Endothelial cell of umbilical vein (primary cell): ENCODE measurements at regions not wholly inside any gene's neighbourhood (a gene's known extent, or its start where the extent isn't known, plus 50 kb on each side); places are given as distances from the start of the nearest gene placed in this dataset.

Experiments used
- BruUV-seq: library from RNA; stranded (reverse); fragments of 400-500 nt; replicated peaks from 2 replicates; lab custom pipeline; 2021; lab: Mats Ljungman, UMichigan
- CTCF ChIA-PET: fragments of 300-600, 350-600 bp; sonication (Branson Sonifier 250); formaldehyde crosslinking; loops from one replicate; lab custom pipeline; 2021; ENCODE audit warnings: antibody characterized with exemption, inconsistent platforms; lab: Charles Lee
- POLR2A ChIA-PET: fragments of 300-600, 350-600 bp; sonication (Branson Sonifier 250); formaldehyde crosslinking; loops from one replicate; lab custom pipeline; 2021; ENCODE audit warnings: antibody characterized with exemption, inconsistent platforms; lab: Charles Lee
- DNase-seq: peaks from one replicate; pipeline ENCODE4 v3.0.0-alpha.2; 2011; ENCODE audit warnings: low read depth, low spot score
- FAIRE-seq: peaks from 2 replicates; lab custom pipeline; 2011; peaks lifted over from hg19 to GRCh38; lab: Jason Lieb, UNC
- H2AFZ ChIP-seq: 2 replicates; pipeline ENCODE4 v1.6.0; 2012; ENCODE audit warnings: low read depth, low read length, control low read depth, inconsistent platforms
- H3K27ac ChIP-seq: 2 replicates; pipeline ENCODE4 v1.5.1; 2011; ENCODE audit warnings: low read depth, mild to moderate bottlenecking, control low read depth, low read length, moderate library complexity; ENCODE audit not compliant: insufficient read depth
- H3K27me3 ChIP-seq, 2 experiments: 2 replicates each; pipeline versions ENCODE4 v1.6.0 to v1.6.1; 2011; ENCODE audit warnings: low read length in 2 of 2, mixed read lengths in 1 of 2; ENCODE audit not compliant: control insufficient read depth in 2 of 2, insufficient read depth in 2 of 2
- H3K36me3 ChIP-seq, 2 experiments: 2 replicates in 1 of 2; 3 replicates in 1 of 2; pipeline ENCODE4 v1.5.1; 2011; ENCODE audit warnings: low read length in 2 of 2, mild to moderate bottlenecking in 1 of 2, moderate library complexity in 1 of 2; ENCODE audit not compliant: control insufficient read depth in 2 of 2, insufficient read depth in 2 of 2; ENCODE audit errors: extremely low read depth in 1 of 2
- H3K4me1 ChIP-seq: 3 replicates; pipeline ENCODE4 v1.5.1; 2011; ENCODE audit warnings: mild to moderate bottlenecking, low read length; ENCODE audit not compliant: control insufficient read depth, insufficient read depth; ENCODE audit errors: extremely low read depth
- H3K4me2 ChIP-seq: 2 replicates; pipeline ENCODE4 v1.6.1; 2011; ENCODE audit warnings: low read length, control low read depth, mixed read lengths; ENCODE audit not compliant: insufficient read depth
- H3K4me3 ChIP-seq, 3 experiments: fragments of 200-600 bp in 1 of 3; sonication (generic), shearing (Covaris generic) in 1 of 3; replicated peaks in 1 of 3; 2 replicates each; pipeline ENCODE4 v1.5.1; 2011 to 2016; ENCODE audit warnings: control low read depth in 3 of 3, low read length in 3 of 3, mild to moderate bottlenecking in 2 of 3, inconsistent platforms in 1 of 3, low read depth in 1 of 3, moderate library complexity in 1 of 3; ENCODE audit not compliant: insufficient read depth in 1 of 3
- H3K79me2 ChIP-seq: 2 replicates; pipeline ENCODE4 v1.6.0; 2012; ENCODE audit warnings: low read length, inconsistent platforms; ENCODE audit not compliant: control insufficient read depth, insufficient read depth
- H3K9ac ChIP-seq: replicated peaks from 2 replicates; pipeline ENCODE3; 2011; ENCODE audit warnings: low read length, control low read depth; ENCODE audit not compliant: insufficient read depth; ENCODE audit errors: extremely low read depth
- H3K9me1 ChIP-seq: replicated peaks from 3 replicates; pipeline ENCODE4 v1.6.0; 2011; ENCODE audit warnings: mild to moderate bottlenecking, low read length; ENCODE audit not compliant: control insufficient read depth, insufficient read depth; ENCODE audit errors: extremely low read depth
- H3K9me3 ChIP-seq: replicated peaks from 2 replicates; pipeline ENCODE4 v1.5.1; 2012; ENCODE audit warnings: low read length, inconsistent platforms; ENCODE audit not compliant: control insufficient read depth, insufficient read depth
- H4K20me1 ChIP-seq: replicated peaks from 2 replicates; pipeline ENCODE3; 2011; ENCODE audit warnings: mild to moderate bottlenecking, low read length; ENCODE audit not compliant: control insufficient read depth, insufficient read depth; ENCODE audit errors: extremely low read depth
- EZH2 ChIP-seq: IDR thresholded peaks from 2 replicates; pipeline ENCODE4 v1.6.1; 2012; ENCODE audit warnings: borderline replicate concordance, low read depth, mild to moderate bottlenecking, moderate library complexity, low read length, inconsistent platforms; ENCODE audit not compliant: severe bottlenecking
- FOS ChIP-seq: IDR thresholded peaks from 2 replicates; pipeline ENCODE4 v1.6.1; 2011; ENCODE audit warnings: mild to moderate bottlenecking, low read length, moderate library complexity, borderline replicate concordance; ENCODE audit not compliant: insufficient read depth
- GATA2 ChIP-seq: IDR thresholded peaks from 2 replicates; pipeline ENCODE4 v1.7.0; 2011; ENCODE audit warnings: low read depth, mild to moderate bottlenecking, moderate library complexity, mixed read lengths, low read length; ENCODE audit not compliant: insufficient read length, insufficient read depth
- JUN ChIP-seq: IDR thresholded peaks from 2 replicates; pipeline ENCODE4 v1.6.1; 2011; ENCODE audit warnings: borderline replicate concordance, low read depth; ENCODE audit not compliant: insufficient read length, insufficient read depth
- MYC ChIP-seq: IDR thresholded peaks from one replicate; pipeline ENCODE4 v1.6.1; 2011; ENCODE audit warnings: mild to moderate bottlenecking, low read depth, low read length
- POLR2A ChIP-seq: IDR thresholded peaks from 2 replicates; pipeline ENCODE4 v1.6.1; 2012; ENCODE audit warnings: low read depth, mild to moderate bottlenecking, control low read depth, low read length
- POLR2AphosphoS5 ChIP-seq: IDR thresholded peaks from 2 replicates; pipeline ENCODE4 v1.6.1; 2012; ENCODE audit warnings: low read depth, mild to moderate bottlenecking, control low read depth, low read length, moderate library complexity; ENCODE audit not compliant: insufficient read depth
- dilution Hi-C: fragments of 300-500 bp; cut with MboI; formaldehyde crosslinking; loops from one replicate; pipeline ENCODE4 v1.15.0; 2019; ENCODE audit warnings: low sequenced_read_pairs; ENCODE audit not compliant: extremely low pct_ligation_motif_present
- intact Hi-C: fragments of 100-400 bp; cut with micrococcal nuclease; formaldehyde crosslinking; loops from one replicate; pipeline ENCODE4 v1.10.0; 2022
- TF ChIP-seq, protein P1 (sequence below), 2 donors: IDR thresholded peaks; 1 replicate in 1 of 2; 2 replicates in 1 of 2; pipeline ENCODE4 v1.5.1; 2011; ENCODE audit warnings: low read length in 2 of 2, mild to moderate bottlenecking in 2 of 2, moderate library complexity in 2 of 2, control low read depth in 1 of 2, inconsistent platforms in 1 of 2, low read depth in 1 of 2; ENCODE audit not compliant: insufficient read depth in 1 of 2; ENCODE audit errors: extremely low read depth in 1 of 2
- TF ChIP-seq, protein P2 (sequence below): IDR thresholded peaks from 2 replicates; pipeline ENCODE4 v1.6.1; 2011; ENCODE audit not compliant: insufficient read depth, insufficient read length

GRCh38 chr6:139648430-139649000, 274.1 kb upstream of the CITED2 start:
- no peak overlapping the region for H3K4me3 ChIP-seq
- H3K9me3 ChIP-seq: no peaks in the 10 kb centered on the region
- TF ChIP-seq MYC (no peak), FOS (no peak), EZH2 (no peak), JUN (no peak)
- TF ChIP-seq, protein P1, sequence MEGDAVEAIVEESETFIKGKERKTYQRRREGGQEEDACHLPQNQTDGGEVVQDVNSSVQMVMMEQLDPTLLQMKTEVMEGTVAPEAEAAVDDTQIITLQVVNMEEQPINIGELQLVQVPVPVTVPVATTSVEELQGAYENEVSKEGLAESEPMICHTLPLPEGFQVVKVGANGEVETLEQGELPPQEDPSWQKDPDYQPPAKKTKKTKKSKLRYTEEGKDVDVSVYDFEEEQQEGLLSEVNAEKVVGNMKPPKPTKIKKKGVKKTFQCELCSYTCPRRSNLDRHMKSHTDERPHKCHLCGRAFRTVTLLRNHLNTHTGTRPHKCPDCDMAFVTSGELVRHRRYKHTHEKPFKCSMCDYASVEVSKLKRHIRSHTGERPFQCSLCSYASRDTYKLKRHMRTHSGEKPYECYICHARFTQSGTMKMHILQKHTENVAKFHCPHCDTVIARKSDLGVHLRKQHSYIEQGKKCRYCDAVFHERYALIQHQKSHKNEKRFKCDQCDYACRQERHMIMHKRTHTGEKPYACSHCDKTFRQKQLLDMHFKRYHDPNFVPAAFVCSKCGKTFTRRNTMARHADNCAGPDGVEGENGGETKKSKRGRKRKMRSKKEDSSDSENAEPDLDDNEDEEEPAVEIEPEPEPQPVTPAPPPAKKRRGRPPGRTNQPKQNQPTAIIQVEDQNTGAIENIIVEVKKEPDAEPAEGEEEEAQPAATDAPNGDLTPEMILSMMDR (IDR thresholded peaks at IDR 0.05; ENCODE audit: extremely low read depth in 1 of 2, insufficient read depth in 1 of 2, low read depth in 1 of 2, low read length in 2 of 2): no peak
- DNase-seq (no peak), FAIRE-seq (no peak)
- H3K9me1 ChIP-seq: no peaks in the 10 kb centered on the region
- BruUV-seq: no TSS peak
- H3K36me3 ChIP-seq: no peaks in the 10 kb centered on the region
- no peak overlapping the region for H2AFZ ChIP-seq
- no peak overlapping the region for H3K9ac ChIP-seq
- ChIA-PET CTCF (interaction anchor here (1.1 kb wide), 1 partner anchor 17 kb away, joined by 3 read pairs; no protein-coding TSS in a partner anchor), POLR2A (no interaction called here)
- H3K4me2 ChIP-seq: no peak overlapping the region
- no peaks in the 10 kb centered on the region for H3K79me2 ChIP-seq
- no peaks in the 10 kb centered on the region for H3K4me1 ChIP-seq
- no peak overlapping the region for H3K27ac ChIP-seq
- no peaks in the 10 kb centered on the region for H3K27me3 ChIP-seq
- dilution Hi-C loops: no loop called here
- no peaks in the 10 kb centered on the region for H4K20me1 ChIP-seq
- intact Hi-C loops: no loop called here

DNA sequence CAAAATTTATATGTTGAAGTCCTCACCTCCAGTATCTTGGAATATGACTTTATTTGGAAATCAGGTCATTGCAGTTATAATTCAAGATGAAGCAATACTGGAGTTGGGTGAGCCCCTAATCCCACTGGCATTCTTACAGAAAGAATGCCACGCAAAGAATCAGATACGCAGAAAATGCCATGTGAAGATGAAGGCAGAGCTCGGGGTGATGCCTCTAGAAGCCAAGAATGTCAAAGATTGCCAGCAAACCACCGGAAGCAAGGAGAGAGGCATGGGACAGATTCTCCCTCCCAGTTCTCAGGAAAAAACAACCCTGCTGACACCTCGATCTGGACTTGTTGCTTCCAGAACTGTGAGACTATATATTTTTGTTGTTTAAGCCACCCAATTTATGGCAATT, 273.4 kb upstream of the CITED2 start:
- Histone ChIP-seq H3K36me3 (no peaks in the 10 kb centered on the region), H3K4me2 (no peak overlapping the region), H3K9me1 (no peaks in the 10 kb centered on the region), H3K79me2 (no peaks in the 10 kb centered on the region), H4K20me1 (no peaks in the 10 kb centered on the region), H3K27ac (no peak overlapping the region), H3K4me3 (no peak overlapping the region), H3K9ac (no peak overlapping the region), H3K9me3 (no peaks in the 10 kb centered on the region), H3K4me1 (no peaks in the 10 kb centered on the region), H2AFZ (no peak overlapping the region), H3K27me3 (no peaks in the 10 kb centered on the region)
- CTCF ChIA-PET: no interaction called here
- no peak for TF ChIP-seq GATA2
- no peak for TF ChIP-seq FOS
- TF ChIP-seq MYC: no peak
- TF ChIP-seq, protein P1 (IDR thresholded peaks at IDR 0.05; ENCODE audit: extremely low read depth in 1 of 2, insufficient read depth in 1 of 2, low read depth in 1 of 2, low read length in 2 of 2): no peak
- no peak for TF ChIP-seq EZH2
- no peak for TF ChIP-seq POLR2A
- no peak for TF ChIP-seq JUN
- TF ChIP-seq, protein P2, sequence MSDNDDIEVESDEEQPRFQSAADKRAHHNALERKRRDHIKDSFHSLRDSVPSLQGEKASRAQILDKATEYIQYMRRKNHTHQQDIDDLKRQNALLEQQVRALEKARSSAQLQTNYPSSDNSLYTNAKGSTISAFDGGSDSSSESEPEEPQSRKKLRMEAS: no peak
- TF ChIP-seq POLR2AphosphoS5: no peak
- dilution Hi-C loops (no loop called here), intact Hi-C loops (no loop called here)
- FAIRE-seq (no peak), DNase-seq (no peak)
- no TSS peak for BruUV-seq
- POLR2A ChIA-PET: no interaction called here
